ENCODE measurements at regions not wholly inside any gene's neighbourhood (a gene's known extent, or its start where the extent isn't known, plus 50 kb on each side); places are given as distances from the start of the nearest gene placed in this dataset.
A peak's percentile ranks its signal among the peaks of the same experiment; 100 is the strongest.
"Not testable (repeated sequence)": the region's sequence is repeated elsewhere in the genome, so short reads cannot be mapped to it uniquely, and the experiment has no call there.

DNA sequence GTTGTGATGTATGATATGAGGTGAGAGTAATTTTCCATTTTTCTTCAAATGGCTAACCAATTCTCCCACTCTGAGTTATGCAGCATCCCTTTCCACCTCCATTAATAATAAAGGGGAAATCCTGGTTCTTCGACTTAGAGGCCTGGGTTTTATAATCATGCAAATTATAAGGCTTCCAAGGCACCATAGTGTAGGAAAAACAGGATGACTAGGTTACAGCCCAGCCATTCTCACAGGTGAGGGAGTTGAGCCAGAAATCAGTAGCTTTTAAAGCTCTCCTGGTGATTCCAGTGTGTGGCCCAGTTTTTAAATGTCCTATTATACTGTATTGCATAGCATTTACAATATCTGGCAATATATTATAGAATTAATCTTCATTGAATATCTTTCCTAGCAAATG, 203.1 kb downstream of the ARHGEF9 start:
- no peak for ATAC-seq

DNA sequence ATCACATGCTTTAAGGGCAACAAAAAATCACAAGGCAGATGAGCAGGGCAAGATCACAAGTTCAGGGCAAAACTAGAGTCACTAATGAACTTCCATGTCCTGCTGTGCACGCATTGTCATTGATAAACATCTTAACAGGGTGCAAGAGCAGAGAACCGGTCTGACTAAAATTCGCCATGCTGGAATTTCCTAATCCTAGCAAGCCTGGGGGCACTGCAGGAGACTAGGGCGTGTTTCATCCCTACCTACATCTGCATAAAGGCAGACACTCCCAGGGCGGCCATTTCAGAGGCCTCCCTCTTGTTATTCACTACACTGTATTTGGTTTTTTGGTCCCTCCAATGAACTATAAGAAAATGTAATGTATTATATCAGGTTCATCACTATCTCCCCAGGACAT, 203.6 kb downstream of the ARHGEF9 start:
- no peak for ATAC-seq

DNA sequence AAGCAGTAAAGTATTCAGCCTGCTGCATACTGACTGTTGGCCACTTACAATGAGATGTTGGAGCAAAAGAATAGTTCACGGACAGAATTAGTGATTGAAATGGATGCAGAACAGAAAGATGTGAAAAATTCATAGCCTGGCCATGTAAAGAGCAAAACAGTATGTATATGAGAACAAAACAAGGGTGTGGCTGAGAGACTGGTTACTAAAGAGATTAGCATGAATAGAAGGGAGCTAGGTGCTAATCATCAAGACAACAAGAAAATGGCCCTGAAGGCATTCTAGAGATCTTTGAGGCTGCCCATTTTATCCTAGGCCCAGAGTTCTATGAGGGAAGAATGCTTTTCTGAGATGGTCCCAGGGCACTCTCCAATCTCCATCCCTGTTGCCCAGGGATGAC, 208.5 kb downstream of the ARHGEF9 start:
- no peak for ATAC-seq

DNA sequence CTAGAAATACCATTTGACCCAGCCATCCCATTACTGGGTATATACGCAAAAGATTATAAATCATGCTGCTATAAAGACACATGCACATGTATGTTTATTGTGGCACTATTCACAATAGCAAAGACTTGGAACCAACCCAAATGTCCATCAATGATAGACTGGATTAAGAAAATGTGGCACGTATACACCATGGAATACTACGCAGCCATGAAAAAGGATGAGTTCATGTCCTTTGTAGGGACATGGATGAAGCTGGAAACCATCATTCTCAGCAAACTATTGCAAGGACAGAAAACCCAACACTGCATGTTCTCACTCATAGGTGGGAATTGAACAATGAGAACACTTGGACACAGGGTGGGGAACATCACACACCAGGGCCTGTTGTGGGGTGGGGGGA, 209.3 kb downstream of the ARHGEF9 start:
- not testable (repeated sequence) for ATAC-seq

DNA sequence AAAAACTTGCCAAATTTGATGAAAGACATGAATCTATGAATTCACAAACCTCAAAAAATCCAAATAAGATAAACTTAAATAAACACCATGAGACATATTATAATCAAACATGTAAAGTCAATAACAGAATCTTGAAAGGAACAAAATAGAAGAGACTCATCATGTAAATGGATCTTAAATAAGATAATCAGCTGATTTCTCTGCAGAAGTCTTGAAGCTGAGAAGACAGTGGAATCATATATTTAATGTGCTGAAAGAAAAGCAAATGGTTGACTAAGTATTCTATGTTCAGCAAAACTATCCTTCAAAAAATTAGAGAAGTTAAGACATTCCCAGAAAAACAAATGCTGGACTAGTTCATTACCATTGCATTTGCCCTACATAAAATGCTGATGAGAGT, 215.7 kb upstream of the SPIN4 start:
- ATAC-seq: no peak

DNA sequence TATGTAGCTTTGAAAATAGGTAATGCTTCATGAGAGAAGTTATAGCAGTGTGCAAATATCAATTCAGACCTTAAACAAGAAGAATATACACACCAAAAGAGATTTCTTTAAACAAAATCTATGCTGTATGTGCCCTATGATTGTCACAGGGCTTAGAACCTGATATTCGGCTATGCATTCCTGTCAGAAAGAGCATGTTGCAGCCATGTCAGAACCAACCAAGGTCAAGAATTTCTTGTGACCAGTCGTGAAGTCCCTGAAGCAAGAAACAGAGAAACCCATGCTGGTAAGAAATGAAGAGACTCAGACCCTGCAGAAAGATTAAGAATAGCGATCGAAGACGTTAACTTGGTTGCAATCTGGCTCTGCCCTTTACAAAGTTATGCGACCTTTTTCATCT, 210.3 kb upstream of the SPIN4 start:
- no peak for ATAC-seq

DNA sequence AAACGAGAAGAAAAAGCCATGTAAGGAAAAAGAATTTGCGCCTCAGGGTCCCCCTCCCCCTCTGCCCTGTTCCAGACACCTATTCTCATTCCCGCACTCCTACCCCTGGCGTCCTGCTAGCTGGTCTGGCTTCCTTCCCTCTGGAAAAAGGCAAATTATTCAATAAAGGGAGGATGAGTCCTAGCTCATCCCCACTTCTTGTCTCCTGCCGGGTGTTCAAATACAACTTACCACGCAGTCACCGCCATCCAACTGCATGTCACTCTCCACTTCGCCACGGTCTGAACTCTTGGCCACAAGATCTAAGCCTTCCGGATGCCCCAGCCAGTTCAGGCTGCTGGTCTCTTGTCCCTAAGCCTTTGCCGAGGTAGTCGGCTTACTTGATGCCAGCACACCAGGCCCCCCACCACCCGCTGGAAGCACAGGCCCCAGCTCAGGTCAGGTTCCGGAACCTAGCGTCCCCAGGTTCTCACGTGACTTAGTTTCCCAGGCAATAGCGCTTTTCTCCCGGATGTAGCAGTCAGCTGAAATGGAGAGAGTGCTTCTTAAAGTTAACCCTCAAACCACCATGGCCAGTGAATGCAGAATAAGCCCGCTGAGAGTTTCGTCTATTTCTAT, 209.6 kb upstream of the SPIN4 start:
- peak; percentile 77 for ATAC-seq

DNA sequence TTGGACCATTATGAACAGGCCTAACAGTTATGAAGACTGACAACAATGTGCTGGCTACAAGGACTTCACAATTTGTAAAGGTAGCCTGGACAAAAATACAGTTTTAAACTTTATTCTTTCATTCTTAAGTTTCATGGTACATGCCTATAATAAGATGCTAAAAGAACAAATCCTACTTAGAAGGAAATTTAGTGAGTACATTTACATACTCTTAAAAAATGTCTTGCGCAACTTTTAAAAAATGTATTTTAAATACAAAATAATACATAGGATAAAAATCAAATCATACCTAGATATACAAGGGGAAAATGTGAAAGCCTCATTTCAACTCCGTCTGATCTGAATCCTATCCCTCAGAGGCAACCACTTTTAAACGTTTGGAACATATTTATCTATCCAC, 200.7 kb upstream of the SPIN4 start:
- ATAC-seq: no peak

DNA sequence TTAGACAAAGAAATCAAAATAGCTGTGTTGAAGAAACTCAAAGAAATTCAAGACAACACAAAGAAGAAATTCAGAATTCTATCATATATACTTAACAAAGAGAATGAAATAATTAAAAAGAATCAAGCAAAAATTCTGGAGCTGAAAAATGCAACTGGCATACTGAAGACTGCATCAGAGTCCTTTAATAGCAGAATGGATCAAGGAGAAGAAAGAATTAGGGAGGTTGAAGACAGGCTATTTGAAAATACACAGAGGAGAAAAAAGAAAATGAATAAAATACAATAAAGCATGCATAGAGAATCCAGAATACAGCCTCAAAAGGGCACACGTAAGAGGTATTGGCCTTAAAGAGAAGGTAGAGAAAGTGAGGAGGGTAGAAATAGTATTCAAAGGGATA, 179.5 kb upstream of the SPIN4 start:
- ATAC-seq: no peak

DNA sequence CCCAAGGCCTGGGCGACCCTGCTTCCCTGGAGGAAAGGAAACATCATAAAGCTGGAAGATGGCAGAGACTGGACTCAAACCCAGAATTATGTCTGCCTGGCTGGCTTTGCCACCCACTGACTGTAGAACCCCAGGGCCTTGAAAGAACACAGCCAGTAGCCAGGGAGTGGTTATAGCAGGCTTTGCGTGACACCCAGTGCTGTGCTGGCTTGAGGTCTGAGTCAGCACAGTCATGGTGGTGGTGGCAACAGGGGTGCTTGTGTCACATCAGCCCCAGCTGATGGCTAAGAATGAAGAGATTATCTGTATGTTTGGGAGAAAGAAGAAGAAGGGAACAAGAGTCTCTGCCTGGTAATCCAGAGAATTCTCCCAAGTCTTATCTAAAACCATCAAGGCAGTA, 178.8 kb upstream of the SPIN4 start:
- ATAC-seq: no peak

DNA sequence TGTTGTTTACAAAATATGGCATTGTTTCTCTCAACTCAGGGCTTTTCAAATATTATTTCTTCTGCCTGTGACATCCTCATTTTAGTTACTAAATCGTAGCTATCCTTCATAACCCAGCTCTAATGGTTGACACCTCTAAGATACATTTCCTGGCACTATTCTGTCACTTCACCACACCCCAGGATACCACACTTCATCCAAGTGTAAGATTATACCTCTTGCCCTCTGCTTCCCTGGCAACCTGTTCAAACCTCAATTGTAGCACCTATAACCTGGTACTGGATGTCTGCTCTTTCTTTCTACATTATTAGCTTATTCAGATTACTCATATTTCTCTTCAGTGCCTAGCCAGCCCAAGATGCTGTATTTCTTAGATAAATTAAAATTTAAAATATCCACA, 175.7 kb upstream of the SPIN4 start:
- ATAC-seq: no peak

DNA sequence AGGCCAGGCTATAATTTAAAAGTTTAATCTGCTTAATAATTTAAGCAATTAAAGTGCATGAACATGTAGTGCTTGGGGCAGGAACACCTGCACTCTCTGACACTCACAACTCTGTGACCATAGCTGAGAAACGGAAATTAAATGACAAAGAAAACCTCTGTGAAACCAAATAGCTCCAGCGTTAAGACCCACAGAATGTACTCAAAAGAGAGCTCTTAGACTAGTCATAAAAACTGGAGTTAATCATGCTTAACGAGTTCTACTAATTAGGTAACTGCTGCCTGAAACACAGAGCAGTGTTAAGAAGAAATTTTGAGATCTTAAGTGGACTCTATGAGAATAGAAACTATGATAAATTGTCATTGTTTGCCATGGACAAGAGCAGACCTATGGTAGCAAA, 174.4 kb upstream of the SPIN4 start:
- no peak for ATAC-seq

DNA sequence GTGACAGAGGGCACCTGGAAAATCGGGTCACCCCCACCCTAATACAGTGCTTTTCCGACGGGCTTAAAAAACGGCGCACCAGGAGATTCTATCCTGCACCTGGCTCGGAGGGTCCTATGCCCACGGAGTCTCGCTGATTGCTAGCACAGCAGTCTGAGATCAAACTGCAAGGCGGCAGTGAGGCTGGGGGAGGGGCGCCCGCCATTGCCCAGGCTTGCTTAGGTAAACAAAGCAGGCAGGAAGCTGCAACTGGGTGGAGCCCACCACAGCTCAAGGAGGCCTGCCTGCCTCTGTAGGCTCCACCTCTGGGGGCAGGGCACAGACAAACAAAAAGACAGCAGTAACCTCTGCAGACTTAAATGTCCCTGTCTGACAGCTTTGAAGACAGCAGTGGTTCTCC, 168.2 kb upstream of the SPIN4 start:
- ATAC-seq: not testable (repeated sequence)

DNA sequence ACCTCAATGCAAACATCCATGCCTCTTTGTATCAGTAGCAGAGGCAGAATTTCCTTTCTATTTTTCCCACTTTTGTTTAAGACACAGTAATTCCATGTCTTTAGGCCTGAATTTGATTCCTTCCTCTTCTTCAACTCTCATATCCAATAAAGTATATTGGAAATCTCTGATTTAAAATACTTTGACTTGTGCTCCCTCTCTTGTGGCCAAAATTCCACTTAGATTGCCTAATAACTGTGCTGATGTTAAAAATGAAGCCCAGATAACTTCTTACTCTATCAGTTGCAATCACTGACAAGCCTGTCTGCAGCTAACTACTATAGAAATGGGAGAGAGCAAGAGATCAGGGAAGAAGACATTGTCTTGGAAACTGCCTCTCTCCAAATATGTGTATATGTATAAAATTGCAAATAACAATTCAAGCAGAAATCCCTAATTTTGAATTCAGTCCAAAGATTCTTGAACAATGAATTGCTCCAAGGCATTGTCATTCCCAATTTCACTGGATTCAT, 163.5 kb upstream of the SPIN4 start:
- no peak for ATAC-seq

DNA sequence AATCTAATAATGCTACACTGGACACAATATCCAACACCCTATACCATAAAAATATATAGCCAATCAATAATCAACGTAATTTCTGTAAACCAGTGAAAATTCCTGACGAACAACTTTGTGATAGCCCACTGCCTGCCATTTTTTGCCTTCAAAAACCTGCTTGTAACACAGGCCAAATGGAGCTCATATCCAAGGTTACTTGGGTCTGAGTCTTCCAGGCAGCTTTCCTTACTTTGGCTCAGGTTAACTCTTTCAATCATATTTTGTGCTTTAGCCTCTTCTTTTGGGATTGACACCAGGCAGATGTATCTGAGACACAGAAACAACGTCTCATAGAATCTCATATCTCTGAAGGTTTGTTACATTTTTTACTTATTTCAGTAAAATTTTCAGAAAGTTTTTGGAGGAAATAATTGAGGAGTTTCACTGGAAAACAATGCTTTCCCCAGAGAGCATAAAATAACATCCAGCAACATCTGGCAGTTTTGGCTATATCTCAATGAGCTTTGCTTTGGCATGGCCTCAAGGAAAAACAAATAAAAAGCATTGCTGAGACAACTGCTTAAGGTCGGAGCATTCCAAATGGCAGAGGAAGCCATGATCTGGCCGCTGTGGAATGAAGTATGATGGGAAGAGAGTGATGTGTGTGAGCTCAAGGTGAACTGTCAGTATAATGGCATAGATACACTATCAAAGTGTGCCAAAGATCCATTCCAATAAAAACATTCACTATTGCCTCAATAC, 162.9 kb upstream of the SPIN4 start:
- ATAC-seq: no peak

DNA sequence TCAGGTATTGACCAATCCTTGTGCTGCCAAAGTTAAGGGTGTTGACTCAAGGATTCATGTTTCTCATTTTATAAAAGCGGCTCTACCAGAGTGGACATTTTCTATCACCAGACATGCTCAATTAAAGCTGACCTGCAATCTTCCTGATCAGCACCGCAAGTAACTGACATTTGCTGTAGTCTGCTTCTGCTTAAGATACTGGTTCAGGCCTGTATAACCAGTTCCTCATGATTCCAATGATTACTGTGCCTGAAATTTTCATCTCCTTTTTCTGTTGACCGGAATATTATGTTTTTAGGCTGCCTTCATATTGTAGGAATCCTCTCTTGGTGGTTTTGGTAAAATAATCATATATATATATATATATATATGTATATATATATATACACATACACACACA, 160.2 kb upstream of the SPIN4 start:
- ATAC-seq: no peak

DNA sequence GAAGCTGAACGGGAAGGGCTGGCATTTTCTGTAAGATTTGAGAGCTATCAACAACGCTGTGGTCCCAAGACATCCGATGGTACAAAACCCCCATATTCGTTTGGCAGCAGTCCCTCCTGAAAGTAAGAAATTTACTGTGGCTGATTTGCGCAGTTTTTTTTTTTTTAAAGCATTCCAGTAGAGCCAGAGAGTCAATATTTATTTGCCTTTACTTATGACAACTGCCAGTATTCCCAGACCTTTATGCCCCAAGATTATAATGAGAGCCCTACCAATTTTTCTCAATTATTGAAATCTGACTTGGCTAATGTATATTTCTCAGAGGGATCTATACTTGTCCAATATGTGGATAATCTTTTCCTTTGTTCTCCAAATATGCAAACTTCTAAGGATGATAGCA, 157.5 kb upstream of the SPIN4 start:
- no peak for ATAC-seq

DNA sequence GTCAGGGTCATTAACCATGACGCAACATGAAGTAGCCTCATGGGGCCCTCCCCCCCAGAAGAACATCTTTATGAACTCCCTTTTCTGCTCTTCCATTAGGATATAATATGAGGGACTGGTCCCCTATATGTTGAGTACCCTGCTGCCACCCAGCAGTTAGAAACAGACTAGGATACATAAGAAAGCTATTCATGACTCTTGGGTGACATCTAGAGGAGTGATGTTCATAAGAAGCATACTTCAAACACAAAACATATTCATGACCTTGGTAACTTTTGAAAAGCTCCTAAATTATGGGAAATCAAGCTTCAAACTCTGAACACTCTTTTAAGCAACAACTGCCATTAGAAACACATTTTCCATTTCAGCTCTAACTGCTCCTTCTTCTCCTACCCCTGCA, 155.2 kb upstream of the SPIN4 start:
- peak; percentile 37 for ATAC-seq

DNA sequence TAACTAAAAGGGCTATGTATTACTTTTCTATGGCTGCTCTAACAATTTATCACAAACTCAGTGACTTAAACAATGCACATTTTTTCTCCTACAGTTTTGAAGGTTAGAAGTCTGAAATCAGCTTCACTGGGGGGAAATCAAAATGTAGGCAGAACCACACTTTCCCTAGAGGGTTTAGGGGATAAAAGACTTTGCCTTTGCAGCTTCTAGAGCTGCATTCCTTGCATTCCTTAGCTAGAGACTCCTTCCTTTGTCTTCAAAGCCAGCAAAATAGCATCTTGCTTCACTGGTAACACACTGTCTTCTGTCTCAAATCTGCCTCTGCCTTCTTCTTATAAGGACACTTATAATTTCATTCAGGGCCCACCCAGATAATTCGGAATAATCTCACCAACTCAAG, 152.4 kb upstream of the SPIN4 start:
- no peak for ATAC-seq

DNA sequence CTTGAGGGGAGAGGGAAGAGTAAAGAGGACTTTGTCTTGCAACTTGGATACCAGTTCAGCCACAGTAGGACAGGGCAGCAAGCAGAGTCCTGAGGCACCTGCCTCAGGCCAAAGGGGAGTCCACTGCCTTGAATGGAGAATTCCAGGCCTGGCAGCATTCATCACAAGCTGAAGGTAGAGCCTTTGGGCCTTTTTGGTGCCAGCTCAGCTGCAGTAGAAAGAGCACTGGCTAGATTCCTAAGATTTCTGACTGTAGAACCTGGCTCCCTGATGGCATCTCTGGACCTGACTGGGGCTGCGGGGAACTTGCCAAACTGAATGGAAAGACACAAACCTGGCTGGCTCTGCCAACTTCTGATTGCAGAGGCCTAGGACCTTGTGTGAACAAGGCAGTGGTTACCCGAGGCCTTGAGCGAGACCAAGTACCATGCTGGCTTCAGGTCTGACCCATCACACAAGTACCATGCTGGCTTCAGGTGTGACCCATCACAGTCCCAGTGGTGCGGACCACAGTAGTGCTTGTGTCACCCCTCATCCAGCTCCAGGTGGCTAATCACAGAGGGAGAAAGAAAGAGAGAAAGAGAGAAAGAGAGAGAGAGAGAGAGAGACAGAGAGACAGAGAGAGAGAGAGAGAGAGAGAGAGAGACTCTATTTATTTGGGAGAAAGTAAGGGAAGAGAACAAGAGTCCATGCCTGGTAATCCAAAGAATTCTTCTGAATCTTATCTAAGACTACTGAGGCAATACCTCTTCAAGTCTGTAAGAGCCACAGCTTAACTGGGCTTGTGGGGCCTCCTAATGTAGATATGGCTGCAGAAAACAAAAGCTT, 137.6 kb upstream of the SPIN4 start:
- ATAC-seq: no peak

DNA sequence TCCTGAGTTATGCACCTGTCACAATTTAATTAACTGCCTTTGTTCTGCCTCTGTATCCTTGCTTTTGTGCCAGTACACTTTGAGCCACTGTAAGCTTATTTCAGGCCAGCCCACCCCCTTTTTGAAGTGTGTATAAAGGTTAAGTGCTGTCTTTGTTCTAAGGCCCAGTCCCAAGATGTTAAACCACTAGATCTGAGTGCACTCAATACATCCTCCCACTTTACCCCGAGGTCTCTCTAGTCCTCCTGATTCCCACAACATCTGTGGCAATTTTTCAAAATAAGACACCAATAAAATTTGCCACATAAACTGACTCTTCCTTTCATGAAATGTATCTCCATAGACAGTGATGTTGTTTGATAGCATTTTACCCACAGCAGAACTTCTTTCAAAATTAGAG, 124.1 kb upstream of the SPIN4 start:
- ATAC-seq: no peak

DNA sequence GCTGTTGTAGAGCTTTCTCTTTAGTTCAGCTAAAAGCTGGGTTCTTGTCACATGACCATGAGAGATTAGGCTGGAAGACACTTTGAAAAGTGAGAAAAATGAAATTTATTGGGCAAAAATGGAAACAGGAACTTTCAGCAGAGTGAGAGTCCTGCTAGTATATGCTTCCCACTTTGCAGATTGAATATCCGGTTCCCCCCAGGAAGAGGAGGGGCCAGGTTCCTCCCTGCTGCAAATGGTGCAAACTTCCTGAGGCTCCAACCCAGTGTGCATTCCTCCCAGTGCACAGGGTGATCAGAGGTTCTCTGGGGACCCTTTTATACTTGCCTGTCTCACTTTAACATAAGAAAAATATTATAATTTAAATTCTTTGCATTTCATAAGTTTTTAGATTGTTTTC, 119.9 kb upstream of the SPIN4 start:
- no peak for ATAC-seq

DNA sequence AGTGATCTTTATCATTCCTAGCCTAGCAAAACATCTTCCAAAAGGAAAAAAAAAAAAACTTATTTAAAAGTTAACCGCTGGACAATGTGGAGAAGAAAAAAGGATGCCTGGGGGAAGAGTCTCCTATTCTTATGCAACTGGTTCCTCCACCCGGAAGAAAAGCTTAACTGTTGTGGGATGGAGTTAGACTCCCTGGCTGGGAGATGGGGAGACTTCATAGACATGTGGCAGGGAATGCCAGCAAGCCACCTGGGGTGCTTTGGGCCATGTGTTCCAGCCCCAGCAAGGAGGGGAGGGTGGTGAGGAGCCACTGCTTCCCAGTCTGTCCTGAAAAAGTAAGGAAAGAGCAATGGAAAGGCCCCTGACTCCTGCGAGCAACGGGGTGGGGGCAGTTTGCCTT, 119.4 kb upstream of the SPIN4 start:
- ATAC-seq: no peak

DNA sequence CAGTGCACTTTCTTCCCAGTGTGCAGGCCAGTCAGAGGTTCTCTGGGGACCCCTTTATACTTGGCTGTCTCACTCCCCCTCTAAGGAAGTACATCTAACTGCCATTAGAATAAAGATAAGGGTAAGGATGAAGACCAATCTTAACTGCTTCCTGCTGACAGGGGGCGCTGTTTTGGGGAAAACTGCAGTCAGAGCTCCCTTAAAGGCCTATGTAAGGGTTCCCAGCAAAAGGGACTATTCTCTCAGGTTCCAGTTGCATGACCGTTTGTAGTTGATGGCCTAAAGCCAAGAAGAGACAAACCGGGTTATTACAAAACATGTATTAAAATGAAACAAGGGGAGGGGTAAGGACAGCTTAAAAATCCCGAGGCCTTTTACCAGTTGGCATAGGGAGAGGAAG, 115.6 kb upstream of the SPIN4 start:
- ATAC-seq: no peak
